GM12892 (cell line): ENCODE measurements at regions not wholly inside any gene's neighbourhood (a gene's known extent, or its start where the extent isn't known, plus 50 kb on each side); places are given as distances from the start of the nearest gene placed in this dataset.

ENCODE experiments used
- POLR2A ChIP-seq: IDR thresholded peaks from 2 replicates; pipeline ENCODE4 v1.6.1; 2011; ENCODE audit warnings: low read depth, low read length, control low read depth
- POLR2AphosphoS5 ChIP-seq: IDR thresholded peaks from 2 replicates; pipeline ENCODE4 v1.6.1; 2011; ENCODE audit warnings: low read depth, low read length, control low read depth
- TAF1 ChIP-seq: IDR thresholded peaks from 2 replicates; pipeline ENCODE4 v1.6.1; 2011; ENCODE audit warnings: low read depth, mild to moderate bottlenecking, control low read depth, low read length, borderline replicate concordance

DNA sequence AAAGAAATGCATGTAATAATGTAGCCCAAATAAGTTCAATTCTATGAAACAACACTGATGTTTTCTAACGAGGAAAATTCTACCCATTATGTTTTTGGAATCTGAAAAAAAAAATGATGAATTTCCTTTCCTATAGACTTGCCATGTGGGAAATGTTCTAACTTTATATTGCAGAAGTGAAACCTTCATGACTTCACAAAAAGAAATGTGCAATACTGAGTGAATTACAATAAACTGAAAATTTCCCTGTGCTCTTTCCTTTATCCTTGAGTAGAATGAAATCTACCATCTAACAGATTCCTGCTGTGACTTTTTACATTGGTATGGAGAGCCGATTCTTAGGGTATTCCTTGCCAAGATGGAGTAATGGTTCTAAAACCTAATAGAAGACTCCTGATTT is 1622.5 kb downstream of the MAT2B start:
- no peak for TF ChIP-seq POLR2A
- no peak for TF ChIP-seq TAF1
- TF ChIP-seq POLR2AphosphoS5: no peak
